ENCODE measurements at regions not wholly inside any gene's neighbourhood (a gene's known extent, or its start where the extent isn't known, plus 50 kb on each side); places are given as distances from the start of the nearest gene placed in this dataset.
"Not testable (repeated sequence)": the region's sequence is repeated elsewhere in the genome, so short reads cannot be mapped to it uniquely, and the experiment has no call there.

GRCh38 chr5:157976429-157976828, 117.5 kb upstream of the CLINT1 start:
- H3K4me1 ChIP-seq (ENCODE audit: insufficient read depth, low read length, poor library complexity, severe bottlenecking), result no peaks in the 10 kb centered on the region
- H3K36me3 ChIP-seq (ENCODE audit: insufficient read depth, low read length), result no peaks in the 10 kb centered on the region
- intact Hi-C loops (cut with micrococcal nuclease; ENCODE audit: unreplicated experiment), result no loop called here
- H3K79me2 ChIP-seq (ENCODE audit: insufficient read depth, low read depth, low read length), result no peaks in the 10 kb centered on the region
- no peak overlapping the region for H3K4me2 ChIP-seq (ENCODE audit: low read length)
- no peak overlapping the region for H3K27ac ChIP-seq (ENCODE audit: low read depth, low read length, poor library complexity, severe bottlenecking)
- no peak for DNase-seq (ENCODE audit: low spot score)
- BruUV-seq (replicated peaks), result no TSS peak
- TF ChIP-seq CTCF (conservative IDR thresholded peaks at IDR 0.05; ENCODE audit: low read length), result no peak
- no peak for TF ChIP-seq EZH2phosphoT487 (IDR thresholded peaks at IDR 0.05; ENCODE audit: borderline replicate concordance, low read depth, low read length)
- no peak overlapping the region for H3K4me3 ChIP-seq (ENCODE audit: low read depth, low read length, poor library complexity, severe bottlenecking)
- no peak overlapping the region for H2AFZ ChIP-seq (ENCODE audit: low read length)
- H3K9me3 ChIP-seq (ENCODE audit: low read length), result no peaks in the 10 kb centered on the region
- H4K20me1 ChIP-seq (ENCODE audit: insufficient read depth, low read length), result no peaks in the 10 kb centered on the region
- no peaks in the 10 kb centered on the region for H3K9me2 ChIP-seq (ENCODE audit: insufficient read depth, low read length)
- ChIA-PET POLR2A (interaction anchor here (0.6 kb wide), 1 partner anchor 21 kb away, joined by 3 read pairs; no protein-coding TSS in a partner anchor), CTCF (ENCODE audit: unreplicated experiment) (interaction anchor here (1.0 kb wide), 1 partner anchor 27 kb away, joined by 3 read pairs; no protein-coding TSS in a partner anchor)

- H3K4me2 ChIP-seq (ENCODE audit: low read length), result no peak overlapping the region
- BruUV-seq (replicated peaks), result no TSS peak
- ChIA-PET POLR2A (interaction anchor here (1.3 kb wide), 1 partner anchor 20 kb away, joined by 4 read pairs; no protein-coding TSS in a partner anchor), CTCF (ENCODE audit: unreplicated experiment) (no interaction called here)
- H3K4me1 ChIP-seq (ENCODE audit: insufficient read depth, low read length, poor library complexity, severe bottlenecking), result no peaks in the 10 kb centered on the region
- no peaks in the 10 kb centered on the region for H3K9me2 ChIP-seq (ENCODE audit: insufficient read depth, low read length)
- DNase-seq (ENCODE audit: low spot score), result no peak
- TF ChIP-seq CTCF (conservative IDR thresholded peaks at IDR 0.05; ENCODE audit: low read length) (no peak), EZH2phosphoT487 (IDR thresholded peaks at IDR 0.05; ENCODE audit: borderline replicate concordance, low read depth, low read length) (no peak)
- no peaks in the 10 kb centered on the region for H3K9me3 ChIP-seq (ENCODE audit: low read length)
- no peak overlapping the region for H3K4me3 ChIP-seq (ENCODE audit: low read depth, low read length, poor library complexity, severe bottlenecking)
- intact Hi-C loops (cut with micrococcal nuclease; ENCODE audit: unreplicated experiment), result no loop called here
- H4K20me1 ChIP-seq (ENCODE audit: insufficient read depth, low read length), result no peaks in the 10 kb centered on the region
- no peaks in the 10 kb centered on the region for H3K36me3 ChIP-seq (ENCODE audit: insufficient read depth, low read length)
- H3K79me2 ChIP-seq (ENCODE audit: insufficient read depth, low read depth, low read length), result no peaks in the 10 kb centered on the region
- H2AFZ ChIP-seq (ENCODE audit: low read length), result no peak overlapping the region
- H3K27ac ChIP-seq (ENCODE audit: low read depth, low read length, poor library complexity, severe bottlenecking), result no peak overlapping the region
Observed at GRCh38 chr5:157972579-157972978, 113.6 kb upstream of the CLINT1 start.

GRCh38 chr5:157971571-157972216, 112.7 kb upstream of the CLINT1 start:
- no peak for TF ChIP-seq EZH2phosphoT487 (IDR thresholded peaks at IDR 0.05; ENCODE audit: borderline replicate concordance, low read depth, low read length)
- TF ChIP-seq CTCF (conservative IDR thresholded peaks at IDR 0.05; ENCODE audit: low read length), result no peak
- Histone ChIP-seq H3K9me3 (ENCODE audit: low read length) (no peaks in the 10 kb centered on the region), H3K79me2 (ENCODE audit: insufficient read depth, low read depth, low read length) (no peaks in the 10 kb centered on the region), H4K20me1 (ENCODE audit: insufficient read depth, low read length) (no peaks in the 10 kb centered on the region), H3K27ac (ENCODE audit: low read depth, low read length, poor library complexity, severe bottlenecking) (no peak overlapping the region), H3K9me2 (ENCODE audit: insufficient read depth, low read length) (no peaks in the 10 kb centered on the region), H3K4me3 (ENCODE audit: low read depth, low read length, poor library complexity, severe bottlenecking) (no peak overlapping the region), H3K4me2 (ENCODE audit: low read length) (no peak overlapping the region), H2AFZ (ENCODE audit: low read length) (no peak overlapping the region), H3K36me3 (ENCODE audit: insufficient read depth, low read length) (no peaks in the 10 kb centered on the region), H3K4me1 (ENCODE audit: insufficient read depth, low read length, poor library complexity, severe bottlenecking) (no peaks in the 10 kb centered on the region)
- ChIA-PET CTCF (ENCODE audit: unreplicated experiment) (no interaction called here), POLR2A (interaction anchor here (0.6 to 1.3 kb wide), 4 partner anchors 16 to 57 kb away, joined by 3 to 4 read pairs (median 3); no protein-coding TSS in a partner anchor)
- intact Hi-C loops (cut with micrococcal nuclease; ENCODE audit: unreplicated experiment), result no loop called here
- no TSS peak for BruUV-seq (replicated peaks)
- DNase-seq (ENCODE audit: low spot score), result no peak

- H3K4me2 ChIP-seq (ENCODE audit: low read length); BruUV-seq (replicated peaks); H3K79me2 ChIP-seq (ENCODE audit: insufficient read depth, low read depth, low read length); intact Hi-C loops (cut with micrococcal nuclease; ENCODE audit: unreplicated experiment); H2AFZ ChIP-seq (ENCODE audit: low read length); H3K4me1 ChIP-seq (ENCODE audit: insufficient read depth, low read length, poor library complexity, severe bottlenecking); H3K27ac ChIP-seq (ENCODE audit: low read depth, low read length, poor library complexity, severe bottlenecking); H3K9me3 ChIP-seq (ENCODE audit: low read length); POLR2A ChIA-PET; H3K36me3 ChIP-seq (ENCODE audit: insufficient read depth, low read length); H3K9me2 ChIP-seq (ENCODE audit: insufficient read depth, low read length); CTCF ChIA-PET (ENCODE audit: unreplicated experiment); H4K20me1 ChIP-seq (ENCODE audit: insufficient read depth, low read length); DNase-seq (ENCODE audit: low spot score); H3K4me3 ChIP-seq (ENCODE audit: low read depth, low read length, poor library complexity, severe bottlenecking): not testable (repeated sequence)
Observed at GRCh38 chr5:157968570-157968969, 109.6 kb upstream of the CLINT1 start.
